GM23338 (cell line): ENCODE measurements at regions not wholly inside any gene's neighbourhood (a gene's known extent, or its start where the extent isn't known, plus 50 kb on each side); places are given as distances from the start of the nearest gene placed in this dataset.
A peak's percentile ranks its signal among the peaks of the same experiment; 100 is the strongest.

Source experiments
- ATAC-seq: fragments of 200-7000 bp; cut with Tn5 transposase; 3 replicates; pipeline ENCODE4 v1.9.1; 2020
- DNase-seq: peaks from one replicate; pipeline ENCODE4 v3.0.0-alpha.2; 2015; ENCODE audit warnings: low spot score
- H2AFZ ChIP-seq: fragments of 200-600 bp; sonication (generic); 2 replicates; pipeline ENCODE4 v1.8.0; 2016; ENCODE audit warnings: antibody characterized with exemption, mild to moderate bottlenecking, moderate library complexity
- H3F3A ChIP-seq: fragments of 200-600 bp; sonication (generic); replicated peaks from 2 replicates; pipeline ENCODE4 v1.8.0; 2017; ENCODE audit warnings: antibody characterized with exemption, mixed run types, low read depth
- H3K27ac ChIP-seq: fragments of 200-600 bp; sonication (generic); 2 replicates; pipeline ENCODE4 v1.6.1; 2016; ENCODE audit warnings: low read depth
- H3K27me3 ChIP-seq: fragments of 200-600 bp; sonication (generic); 2 replicates; pipeline ENCODE4 v1.8.0; 2016; ENCODE audit warnings: mild to moderate bottlenecking, mixed run types, moderate library complexity; ENCODE audit not compliant: insufficient read depth
- H3K36me3 ChIP-seq: fragments of 200-600 bp; sonication (generic); 2 replicates; pipeline ENCODE4 v1.8.0; 2016; ENCODE audit warnings: mild to moderate bottlenecking; ENCODE audit not compliant: insufficient read depth
- H3K4me1 ChIP-seq: fragments of 200-600 bp; sonication (generic); 2 replicates; pipeline ENCODE4 v1.8.0; 2016; ENCODE audit warnings: mild to moderate bottlenecking, moderate library complexity; ENCODE audit not compliant: insufficient read depth
- H3K4me2 ChIP-seq: fragments of 200-600 bp; sonication (generic); 2 replicates; pipeline ENCODE4 v1.7.1; 2017; ENCODE audit warnings: mixed run types
- H3K4me3 ChIP-seq: fragments of 200-600 bp; sonication (generic); 2 replicates; pipeline ENCODE4 v1.6.1; 2016; ENCODE audit warnings: mixed run types
- H3K79me2 ChIP-seq: fragments of 200-600 bp; sonication (generic); replicated peaks from 2 replicates; pipeline ENCODE4 v1.8.0; 2017; ENCODE audit warnings: mild to moderate bottlenecking; ENCODE audit not compliant: insufficient read depth
- H3K9me2 ChIP-seq: fragments of 200-600 bp; sonication (generic); 2 replicates; pipeline ENCODE4 v1.8.0; 2017; ENCODE audit not compliant: insufficient read depth
- H4K20me1 ChIP-seq: fragments of 200-600 bp; sonication (generic); replicated peaks from 2 replicates; pipeline ENCODE4 v1.8.0; 2017; ENCODE audit warnings: mild to moderate bottlenecking; ENCODE audit not compliant: insufficient read depth
- H3K27ac Mint-ChIP-seq: 2 replicates; pipeline ENCODE4 v1.8.0; 2020; ENCODE audit warnings: inconsistent platforms, mild to moderate bottlenecking, moderate library complexity, mixed read lengths
- H3K27me3 Mint-ChIP-seq: 3 replicates; pipeline ENCODE4 v1.8.0; 2022; ENCODE audit warnings: low read depth, mild to moderate bottlenecking, moderate library complexity, mixed read lengths, inconsistent platforms; ENCODE audit not compliant: insufficient read depth, poor library complexity
- H3K36me3 Mint-ChIP-seq: 3 replicates; pipeline ENCODE4 v1.8.0; 2021; ENCODE audit warnings: low read depth, mild to moderate bottlenecking, inconsistent platforms, moderate library complexity, mixed read lengths
- H3K4me1 Mint-ChIP-seq: 3 replicates; pipeline ENCODE4 v1.8.0; 2020; ENCODE audit warnings: mild to moderate bottlenecking, inconsistent platforms, mixed read lengths
- H3K4me3 Mint-ChIP-seq: 3 replicates; pipeline ENCODE4 v1.8.0; 2021; ENCODE audit warnings: moderate library complexity, mild to moderate bottlenecking, inconsistent platforms, mixed read lengths
- H3K9me3 Mint-ChIP-seq: 3 replicates; pipeline ENCODE4 v1.8.0; 2020; ENCODE audit warnings: moderate library complexity, mild to moderate bottlenecking, inconsistent platforms, mixed read lengths
- CREB1 ChIP-seq: fragments of 250-450 bp; sonication (Bioruptor Pico); IDR thresholded peaks from 2 replicates; pipeline ENCODE4 v1.5.0; 2020; ENCODE audit warnings: low read depth, mild to moderate bottlenecking, moderate library complexity
- JUNB ChIP-seq: IDR thresholded peaks from one replicate; pipeline ENCODE4 v1.6.1; 2016; ENCODE audit warnings: antibody characterized with exemption; ENCODE audit not compliant: unreplicated experiment
- NANOG ChIP-seq: IDR thresholded peaks from 2 replicates; pipeline ENCODE4 v1.6.1; 2016; ENCODE audit warnings: antibody characterized with exemption, borderline replicate concordance
- POLR2AphosphoS5 ChIP-seq: IDR thresholded peaks from 2 replicates; pipeline ENCODE4 v1.6.1; 2016; ENCODE audit warnings: antibody characterized with exemption, low read depth
- ZNF331 ChIP-seq: fragments of 250-450 bp; sonication (Bioruptor Pico); IDR thresholded peaks from 2 replicates; pipeline ENCODE4 v1.5.0; 2020; ENCODE audit warnings: low read depth, mild to moderate bottlenecking, moderate library complexity
- TF ChIP-seq, protein P1 (sequence below): IDR thresholded peaks from 2 replicates; pipeline ENCODE4 v1.6.1; 2016; ENCODE audit warnings: antibody characterized with exemption
- TF ChIP-seq, protein P2 (sequence below), 2 experiments: fragments of 200-600 bp in 1 of 2; sonication (generic) in 1 of 2; conservative IDR thresholded peaks; 2 replicates each; pipeline versions ENCODE4 v1.5.1 to v1.6.1; 2016 to 2017; ENCODE audit warnings: antibody characterized with exemption in 2 of 2, low read depth in 2 of 2, mild to moderate bottlenecking in 2 of 2, moderate library complexity in 1 of 2
- TF ChIP-seq, protein P3 (sequence below): IDR thresholded peaks from one replicate; pipeline ENCODE4 v1.6.1; 2018; ENCODE audit warnings: antibody characterized with exemption; ENCODE audit not compliant: unreplicated experiment

DNA sequence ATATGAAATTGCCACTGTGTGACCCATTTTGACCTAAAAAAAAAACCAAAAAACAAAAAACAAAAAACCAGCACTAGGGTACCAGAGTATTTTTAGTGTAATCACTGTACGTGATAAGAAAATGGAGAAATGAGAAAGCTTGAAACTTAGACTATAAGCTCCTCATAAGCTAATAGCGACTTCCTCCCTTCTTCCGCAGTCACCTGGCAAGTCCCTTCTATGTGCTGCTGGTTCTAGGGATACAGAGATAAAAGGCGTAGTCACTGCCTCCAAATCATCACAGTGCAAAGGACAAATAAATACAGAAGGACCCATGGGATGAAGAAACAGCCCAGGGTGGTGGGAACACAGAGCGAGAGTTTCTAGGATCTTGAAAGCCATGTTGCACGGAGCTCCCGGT is 190.3 kb downstream of the TM9SF2 start (continued):
- TF ChIP-seq, protein P1, sequence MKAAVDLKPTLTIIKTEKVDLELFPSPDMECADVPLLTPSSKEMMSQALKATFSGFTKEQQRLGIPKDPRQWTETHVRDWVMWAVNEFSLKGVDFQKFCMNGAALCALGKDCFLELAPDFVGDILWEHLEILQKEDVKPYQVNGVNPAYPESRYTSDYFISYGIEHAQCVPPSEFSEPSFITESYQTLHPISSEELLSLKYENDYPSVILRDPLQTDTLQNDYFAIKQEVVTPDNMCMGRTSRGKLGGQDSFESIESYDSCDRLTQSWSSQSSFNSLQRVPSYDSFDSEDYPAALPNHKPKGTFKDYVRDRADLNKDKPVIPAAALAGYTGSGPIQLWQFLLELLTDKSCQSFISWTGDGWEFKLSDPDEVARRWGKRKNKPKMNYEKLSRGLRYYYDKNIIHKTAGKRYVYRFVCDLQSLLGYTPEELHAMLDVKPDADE = no peak
- no peak for TF ChIP-seq ZNF331 (CRISPR knock-in tag)
- TF ChIP-seq, protein P2, sequence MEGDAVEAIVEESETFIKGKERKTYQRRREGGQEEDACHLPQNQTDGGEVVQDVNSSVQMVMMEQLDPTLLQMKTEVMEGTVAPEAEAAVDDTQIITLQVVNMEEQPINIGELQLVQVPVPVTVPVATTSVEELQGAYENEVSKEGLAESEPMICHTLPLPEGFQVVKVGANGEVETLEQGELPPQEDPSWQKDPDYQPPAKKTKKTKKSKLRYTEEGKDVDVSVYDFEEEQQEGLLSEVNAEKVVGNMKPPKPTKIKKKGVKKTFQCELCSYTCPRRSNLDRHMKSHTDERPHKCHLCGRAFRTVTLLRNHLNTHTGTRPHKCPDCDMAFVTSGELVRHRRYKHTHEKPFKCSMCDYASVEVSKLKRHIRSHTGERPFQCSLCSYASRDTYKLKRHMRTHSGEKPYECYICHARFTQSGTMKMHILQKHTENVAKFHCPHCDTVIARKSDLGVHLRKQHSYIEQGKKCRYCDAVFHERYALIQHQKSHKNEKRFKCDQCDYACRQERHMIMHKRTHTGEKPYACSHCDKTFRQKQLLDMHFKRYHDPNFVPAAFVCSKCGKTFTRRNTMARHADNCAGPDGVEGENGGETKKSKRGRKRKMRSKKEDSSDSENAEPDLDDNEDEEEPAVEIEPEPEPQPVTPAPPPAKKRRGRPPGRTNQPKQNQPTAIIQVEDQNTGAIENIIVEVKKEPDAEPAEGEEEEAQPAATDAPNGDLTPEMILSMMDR (conservative IDR thresholded peaks at IDR 0.05; ENCODE audit: low read depth in 2 of 2) = no peak
- no peak for TF ChIP-seq NANOG
- no peak for TF ChIP-seq JUNB

DNA sequence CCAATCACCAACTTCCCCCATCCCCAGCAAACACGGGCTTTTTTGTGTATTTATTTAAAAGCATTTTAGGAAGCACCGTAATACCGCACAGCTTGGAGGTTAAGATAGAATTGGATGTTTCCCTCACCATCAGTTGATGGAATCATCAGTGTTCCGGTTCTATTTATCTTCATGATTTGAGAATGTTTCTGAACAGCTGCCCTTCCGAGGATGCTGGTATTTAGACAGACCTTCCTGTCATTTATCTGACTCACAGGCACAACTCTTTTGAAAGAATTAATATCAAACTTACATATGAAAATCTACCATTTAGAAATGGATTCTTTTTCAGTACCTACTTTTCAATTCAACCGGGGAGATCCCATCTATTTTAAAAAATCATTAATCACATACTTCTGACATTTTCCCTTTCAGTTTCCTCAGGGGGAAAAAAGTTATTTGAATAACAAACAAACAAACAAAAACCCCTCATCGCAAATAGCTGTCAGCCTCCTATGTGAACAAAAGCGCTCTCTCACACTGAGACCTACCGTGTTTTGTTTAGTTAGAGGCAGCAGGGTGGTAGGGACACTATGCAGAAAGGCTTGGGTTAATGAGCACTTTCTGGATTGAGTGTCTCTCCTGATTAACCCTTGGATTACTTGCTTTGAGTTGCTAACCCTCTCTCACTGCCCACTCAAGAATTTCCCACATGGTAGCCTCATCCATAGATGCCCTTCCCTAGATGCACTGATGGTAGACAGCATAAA is 189.3 kb downstream of the TM9SF2 start:
- Histone ChIP-seq H3K4me2 (peak overlapping the region; percentile 69), H2AFZ (no peak overlapping the region), H3F3A (0 out of 2 replicates have a peak, but pooled peaks cover 4% of the 10 kb centered on the region), H3K9me2 (no peaks in the 10 kb centered on the region), H4K20me1 (no peaks in the 10 kb centered on the region), H3K79me2 (no peaks in the 10 kb centered on the region), H3K27me3 (no peaks in the 10 kb centered on the region), H3K36me3 (no peaks in the 10 kb centered on the region), H3K4me1 (peaks cover 78% of the 10 kb centered on the region), H3K4me3 (peak overlapping the region; percentile 26), H3K27ac (peak overlapping the region; percentile 98)
- Mint-ChIP-seq H3K36me3 (peaks cover under 1% of the 10 kb centered on the region; the same call in 2 of the 3 replicates), H3K27ac (peak overlapping the region; percentile 96), H3K9me3 (no peaks in the 10 kb centered on the region), H3K4me1 (peaks cover 87% of the 10 kb centered on the region), H3K4me3 (peak overlapping the region; percentile 63), H3K27me3 (peaks cover 16% of the 10 kb centered on the region)
- ATAC-seq = peak; percentile 31
- TF ChIP-seq CREB1 (CRISPR knock-in tag) (no peak), NANOG (peak; percentile 89), POLR2AphosphoS5 (peak; percentile 69)
- TF ChIP-seq, protein P3, sequence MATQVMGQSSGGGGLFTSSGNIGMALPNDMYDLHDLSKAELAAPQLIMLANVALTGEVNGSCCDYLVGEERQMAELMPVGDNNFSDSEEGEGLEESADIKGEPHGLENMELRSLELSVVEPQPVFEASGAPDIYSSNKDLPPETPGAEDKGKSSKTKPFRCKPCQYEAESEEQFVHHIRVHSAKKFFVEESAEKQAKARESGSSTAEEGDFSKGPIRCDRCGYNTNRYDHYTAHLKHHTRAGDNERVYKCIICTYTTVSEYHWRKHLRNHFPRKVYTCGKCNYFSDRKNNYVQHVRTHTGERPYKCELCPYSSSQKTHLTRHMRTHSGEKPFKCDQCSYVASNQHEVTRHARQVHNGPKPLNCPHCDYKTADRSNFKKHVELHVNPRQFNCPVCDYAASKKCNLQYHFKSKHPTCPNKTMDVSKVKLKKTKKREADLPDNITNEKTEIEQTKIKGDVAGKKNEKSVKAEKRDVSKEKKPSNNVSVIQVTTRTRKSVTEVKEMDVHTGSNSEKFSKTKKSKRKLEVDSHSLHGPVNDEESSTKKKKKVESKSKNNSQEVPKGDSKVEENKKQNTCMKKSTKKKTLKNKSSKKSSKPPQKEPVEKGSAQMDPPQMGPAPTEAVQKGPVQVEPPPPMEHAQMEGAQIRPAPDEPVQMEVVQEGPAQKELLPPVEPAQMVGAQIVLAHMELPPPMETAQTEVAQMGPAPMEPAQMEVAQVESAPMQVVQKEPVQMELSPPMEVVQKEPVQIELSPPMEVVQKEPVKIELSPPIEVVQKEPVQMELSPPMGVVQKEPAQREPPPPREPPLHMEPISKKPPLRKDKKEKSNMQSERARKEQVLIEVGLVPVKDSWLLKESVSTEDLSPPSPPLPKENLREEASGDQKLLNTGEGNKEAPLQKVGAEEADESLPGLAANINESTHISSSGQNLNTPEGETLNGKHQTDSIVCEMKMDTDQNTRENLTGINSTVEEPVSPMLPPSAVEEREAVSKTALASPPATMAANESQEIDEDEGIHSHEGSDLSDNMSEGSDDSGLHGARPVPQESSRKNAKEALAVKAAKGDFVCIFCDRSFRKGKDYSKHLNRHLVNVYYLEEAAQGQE = no peak
- TF ChIP-seq, protein P2 (conservative IDR thresholded peaks at IDR 0.05; ENCODE audit: low read depth in 2 of 2) = no peak
- peak; percentile 59 for DNase-seq
